H9 (cell line): ENCODE measurements at regions not wholly inside any gene's neighbourhood (a gene's known extent, or its start where the extent isn't known, plus 50 kb on each side); places are given as distances from the start of the nearest gene placed in this dataset.

Experiments used
- DNase-seq: peaks from one replicate; pipeline ENCODE4 v3.0.0-alpha.2; 2017
- H2AFZ ChIP-seq: one replicate; pipeline ENCODE4 v1.6.1; 2013; ENCODE audit warnings: mild to moderate bottlenecking, low read length, control low read depth, moderate library complexity
- H2AK5ac ChIP-seq: 2 replicates; pipeline ENCODE4 v1.6.1; 2013; ENCODE audit warnings: low read length, control low read depth, mixed read lengths; ENCODE audit not compliant: insufficient read length
- H2BK120ac ChIP-seq: one replicate; pipeline ENCODE4 v1.6.1; 2013; ENCODE audit warnings: low read depth, mild to moderate bottlenecking, low read length, control low read depth, inconsistent platforms; ENCODE audit not compliant: poor library complexity, severe bottlenecking
- H2BK12ac ChIP-seq: 2 replicates; pipeline ENCODE4 v1.6.1; 2013; ENCODE audit warnings: low read length, control low read depth, mixed read lengths, low read depth; ENCODE audit not compliant: insufficient read length
- H2BK15ac ChIP-seq: 2 replicates; pipeline ENCODE4 v1.6.1; 2013; ENCODE audit warnings: low read depth, low read length, control low read depth
- H2BK20ac ChIP-seq: one replicate; pipeline ENCODE4 v1.6.1; 2013; ENCODE audit warnings: low read depth, mild to moderate bottlenecking, low read length, control low read depth, inconsistent platforms; ENCODE audit not compliant: poor library complexity, severe bottlenecking
- H2BK5ac ChIP-seq: 2 replicates; pipeline ENCODE4 v1.6.1; 2013; ENCODE audit warnings: low read length, control low read depth, mixed read lengths; ENCODE audit not compliant: insufficient read length
- H3K14ac ChIP-seq: 2 replicates; pipeline ENCODE4 v1.6.1; 2013; ENCODE audit warnings: low read length, control low read depth; ENCODE audit not compliant: insufficient read depth
- H3K18ac ChIP-seq: 2 replicates; pipeline ENCODE4 v1.6.1; 2013; ENCODE audit warnings: low read depth, mild to moderate bottlenecking, mixed read lengths, low read length, control low read depth; ENCODE audit not compliant: insufficient read length
- H3K23ac ChIP-seq: 2 replicates; pipeline ENCODE4 v1.6.1; 2013; ENCODE audit warnings: low read length, control low read depth, mixed read lengths, low read depth; ENCODE audit not compliant: insufficient read length
- H3K23me2 ChIP-seq: 2 replicates; pipeline ENCODE4 v1.6.1; 2013; ENCODE audit warnings: low read depth, mild to moderate bottlenecking, mixed read lengths, low read length, control low read depth; ENCODE audit not compliant: insufficient read length, poor library complexity, severe bottlenecking
- H3K27ac ChIP-seq: 2 replicates; pipeline ENCODE4 v1.5.1; 2013; ENCODE audit warnings: low read length, control low read depth, mixed read lengths, low read depth; ENCODE audit not compliant: insufficient read length
- H3K27me3 ChIP-seq: 2 replicates; pipeline ENCODE4 v1.6.1; 2013; ENCODE audit warnings: low read length, control low read depth, inconsistent platforms; ENCODE audit not compliant: insufficient read depth
- H3K4ac ChIP-seq: 2 replicates; pipeline ENCODE4 v1.6.1; 2013; ENCODE audit warnings: low read depth, mild to moderate bottlenecking, control low read depth, inconsistent platforms, low read length, moderate library complexity
- H3K4me1 ChIP-seq: 2 replicates; pipeline ENCODE4 v1.6.1; 2013; ENCODE audit warnings: low read length, control low read depth, inconsistent platforms; ENCODE audit not compliant: insufficient read depth
- H3K4me2 ChIP-seq: 2 replicates; pipeline ENCODE4 v1.6.1; 2013; ENCODE audit warnings: low read length, control low read depth, mixed read lengths; ENCODE audit not compliant: insufficient read length, insufficient read depth
- H3K56ac ChIP-seq: 2 replicates; pipeline ENCODE4 v1.6.1; 2013; ENCODE audit warnings: low read depth, mild to moderate bottlenecking, mixed read lengths, low read length, control low read depth; ENCODE audit not compliant: insufficient read length
- H3K79me1 ChIP-seq: 2 replicates; pipeline ENCODE4 v1.6.1; 2013; ENCODE audit warnings: low read depth, mild to moderate bottlenecking, moderate library complexity, low read length, control low read depth, inconsistent platforms; ENCODE audit not compliant: insufficient read depth, poor library complexity, severe bottlenecking
- H3K79me2 ChIP-seq: 2 replicates; pipeline ENCODE4 v1.6.1; 2013; ENCODE audit warnings: low read length, control low read depth, inconsistent platforms; ENCODE audit not compliant: insufficient read depth
- H3K9ac ChIP-seq: 2 replicates; pipeline ENCODE4 v1.6.1; 2013; ENCODE audit warnings: low read length, control low read depth, mixed read lengths; ENCODE audit not compliant: insufficient read length; ENCODE audit errors: extremely low read depth
- H3K9me3 ChIP-seq: one replicate; pipeline ENCODE4 v1.6.1; 2013; ENCODE audit warnings: low read depth, low read length, inconsistent platforms; ENCODE audit not compliant: control insufficient read depth
- H3T11ph ChIP-seq: one replicate; pipeline ENCODE4 v1.6.1; 2013; ENCODE audit warnings: mild to moderate bottlenecking, low read length, control low read depth, inconsistent platforms
- H4K20me1 ChIP-seq: one replicate; pipeline ENCODE4 v1.6.1; 2013; ENCODE audit not compliant: control insufficient read depth, insufficient read length, insufficient read depth
- H4K5ac ChIP-seq: 2 replicates; pipeline ENCODE4 v1.6.1; 2013; ENCODE audit warnings: low read depth, mild to moderate bottlenecking, mixed read lengths, low read length, control low read depth; ENCODE audit not compliant: insufficient read length
- H4K8ac ChIP-seq: replicated peaks from 2 replicates; pipeline ENCODE4 v1.6.1; 2013; ENCODE audit warnings: low read length, control low read depth, mixed read lengths, low read depth; ENCODE audit not compliant: insufficient read length
- H4K91ac ChIP-seq: 2 replicates; pipeline ENCODE4 v1.6.1; 2013; ENCODE audit warnings: low read depth, mild to moderate bottlenecking, moderate library complexity, mixed read lengths, low read length, control low read depth; ENCODE audit not compliant: insufficient read length
- H3K27ac Mint-ChIP-seq, 3 experiments: 2 replicates in 2 of 3; 3 replicates in 1 of 3; pipeline ENCODE4 v1.8.0; 2020 to 2021; ENCODE audit warnings: mixed read lengths in 3 of 3, mild to moderate bottlenecking in 1 of 3, moderate library complexity in 1 of 3
- H3K27me3 Mint-ChIP-seq: 2 replicates; pipeline ENCODE4 v1.8.0; 2021; ENCODE audit warnings: low read depth, mild to moderate bottlenecking, moderate library complexity, mixed read lengths
- H3K36me3 Mint-ChIP-seq, 3 experiments: 2 replicates in 2 of 3; 3 replicates in 1 of 3; pipeline ENCODE4 v1.8.0; 2020 to 2021; ENCODE audit warnings: low read depth in 3 of 3, mixed read lengths in 3 of 3; ENCODE audit not compliant: insufficient read depth in 1 of 3
- H3K4me1 Mint-ChIP-seq, 2 experiments: 2 replicates each; pipeline ENCODE4 v1.8.0; 2020; ENCODE audit warnings: mixed read lengths in 2 of 2
- H3K4me3 Mint-ChIP-seq, 2 experiments: 2 replicates in 1 of 2; 3 replicates in 1 of 2; pipeline ENCODE4 v1.8.0; 2020 to 2021; ENCODE audit warnings: mild to moderate bottlenecking in 2 of 2, mixed read lengths in 2 of 2, moderate library complexity in 1 of 2
- H3K9me3 Mint-ChIP-seq, 2 experiments: 2 replicates in 1 of 2; 3 replicates in 1 of 2; pipeline ENCODE4 v1.8.0; 2020; ENCODE audit warnings: mild to moderate bottlenecking in 2 of 2, mixed read lengths in 2 of 2, moderate library complexity in 1 of 2
- WGBS: extraction: QIAGEN DNeasy Blood & Tissue Kit; methylation state at CpG from one replicate; pipeline ENCODE4 v1.1.7; 2013; ENCODE audit warnings: missing lambda C conversion rate, low lambda C conversion rate, mixed read lengths; ENCODE audit not compliant: insufficient read length; ENCODE audit errors: extremely low coverage; 5-methylcytosine and 5-hydroxymethylcytosine counted together
- TF ChIP-seq, protein P1 (sequence below): fragments of 200-600 bp; sonication (generic); conservative IDR thresholded peaks from 3 replicates; pipeline ENCODE4 v1.8.0; 2021; ENCODE audit warnings: antibody characterized with exemption, mild to moderate bottlenecking

DNA sequence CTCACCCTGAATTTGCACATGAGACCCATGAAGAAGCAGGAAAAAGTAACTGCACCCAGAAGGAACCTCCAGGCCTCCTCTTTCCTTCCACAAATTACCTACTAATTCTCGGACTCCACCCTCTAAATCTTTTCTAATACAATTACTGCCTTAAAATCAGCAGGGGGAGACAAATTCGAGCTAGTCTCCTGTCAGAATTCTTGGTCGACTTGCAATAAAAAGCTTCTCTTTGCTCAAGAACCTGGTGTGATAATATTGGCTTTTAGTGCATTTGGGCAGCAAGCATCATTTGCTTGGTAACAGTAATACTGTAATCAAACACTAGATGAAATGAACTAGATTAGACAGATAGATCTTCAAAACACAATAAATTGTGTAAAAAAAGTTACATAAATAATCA, 281.9 kb downstream of the RAP2B start:
- Histone ChIP-seq H3K27me3 (no peaks in the 10 kb centered on the region), H3K79me1 (no peaks in the 10 kb centered on the region), H2BK15ac (no peak overlapping the region), H3K4me1 (no peaks in the 10 kb centered on the region; the same call in 1 of the 2 replicates), H2BK20ac (no peak overlapping the region), H3K9ac (no peak overlapping the region), H2BK120ac (no peak overlapping the region), H4K20me1 (no peaks in the 10 kb centered on the region), H2BK12ac (no peak overlapping the region), H4K5ac (no peak overlapping the region), H3K4ac (no peak overlapping the region), H3K56ac (no peak overlapping the region), H3K23ac (no peak overlapping the region), H3T11ph (no peak overlapping the region), H2BK5ac (no peak overlapping the region), H3K23me2 (no peaks in the 10 kb centered on the region), H3K14ac (no peak overlapping the region), H3K79me2 (no peaks in the 10 kb centered on the region), H3K9me3 (no peaks in the 10 kb centered on the region), H3K27ac (no peak overlapping the region), H4K91ac (no peak overlapping the region), H4K8ac (no peak overlapping the region), H3K18ac (no peak overlapping the region), H2AK5ac (no peak overlapping the region), H3K4me2 (no peak overlapping the region), H2AFZ (no peak overlapping the region)
- no peak for DNase-seq
- Mint-ChIP-seq H3K4me3 (no peak overlapping the region), H3K4me1 (peaks cover 14 to 15% of the 10 kb centered on the region in 2 experiments), H3K27me3 (no peaks in the 10 kb centered on the region), H3K27ac (no peak overlapping the region), H3K9me3 (no peaks in the 10 kb centered on the region), H3K36me3 (no peaks in the 10 kb centered on the region)
- no CpG with 5 or more reads among the region's 3 CpGs for WGBS
- TF ChIP-seq, protein P1, sequence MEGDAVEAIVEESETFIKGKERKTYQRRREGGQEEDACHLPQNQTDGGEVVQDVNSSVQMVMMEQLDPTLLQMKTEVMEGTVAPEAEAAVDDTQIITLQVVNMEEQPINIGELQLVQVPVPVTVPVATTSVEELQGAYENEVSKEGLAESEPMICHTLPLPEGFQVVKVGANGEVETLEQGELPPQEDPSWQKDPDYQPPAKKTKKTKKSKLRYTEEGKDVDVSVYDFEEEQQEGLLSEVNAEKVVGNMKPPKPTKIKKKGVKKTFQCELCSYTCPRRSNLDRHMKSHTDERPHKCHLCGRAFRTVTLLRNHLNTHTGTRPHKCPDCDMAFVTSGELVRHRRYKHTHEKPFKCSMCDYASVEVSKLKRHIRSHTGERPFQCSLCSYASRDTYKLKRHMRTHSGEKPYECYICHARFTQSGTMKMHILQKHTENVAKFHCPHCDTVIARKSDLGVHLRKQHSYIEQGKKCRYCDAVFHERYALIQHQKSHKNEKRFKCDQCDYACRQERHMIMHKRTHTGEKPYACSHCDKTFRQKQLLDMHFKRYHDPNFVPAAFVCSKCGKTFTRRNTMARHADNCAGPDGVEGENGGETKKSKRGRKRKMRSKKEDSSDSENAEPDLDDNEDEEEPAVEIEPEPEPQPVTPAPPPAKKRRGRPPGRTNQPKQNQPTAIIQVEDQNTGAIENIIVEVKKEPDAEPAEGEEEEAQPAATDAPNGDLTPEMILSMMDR, result peak; percentile 50; the same call in 2 of the 3 replicates
